GM12891 (cell line): ENCODE measurements at regions not wholly inside any gene's neighbourhood (a gene's known extent, or its start where the extent isn't known, plus 50 kb on each side); places are given as distances from the start of the nearest gene placed in this dataset.

Source experiments
- DNase-seq: peaks from one replicate; pipeline ENCODE4 v3.0.0; 2011; ENCODE audit warnings: low spot score; ENCODE audit not compliant: insufficient read length
- FAIRE-seq: peaks from 2 replicates; lab custom pipeline; 2011; peaks lifted over from hg19 to GRCh38; lab: Jason Lieb, UNC
- PAX5 ChIP-seq: IDR thresholded peaks from 2 replicates; pipeline ENCODE4 v1.6.1; 2011; ENCODE audit warnings: low read length, moderate library complexity, mild to moderate bottlenecking; ENCODE audit not compliant: insufficient read depth, severe bottlenecking
- POLR2A ChIP-seq: IDR thresholded peaks from 2 replicates; pipeline ENCODE4 v1.6.1; 2011; ENCODE audit warnings: low read depth, low read length, control low read depth
- POLR2AphosphoS5 ChIP-seq: IDR thresholded peaks from 2 replicates; pipeline ENCODE4 v1.6.1; 2011; ENCODE audit warnings: low read depth, low read length, control low read depth
- POU2F2 ChIP-seq: IDR thresholded peaks from 2 replicates; pipeline ENCODE4 v1.6.1; 2011; ENCODE audit warnings: low read depth, mild to moderate bottlenecking, control low read depth, low read length, moderate library complexity
- SPI1 ChIP-seq: IDR thresholded peaks from 2 replicates; pipeline ENCODE4 v1.6.1; 2011; ENCODE audit warnings: low read depth, low read length, control low read depth
- TAF1 ChIP-seq: IDR thresholded peaks from 2 replicates; pipeline ENCODE4 v1.6.1; 2011; ENCODE audit warnings: low read depth, low read length, control low read depth

GRCh38 chr13:34758628-34759027 lies 183.4 kb upstream of the NBEA start:
- DNase-seq (no peak), FAIRE-seq (no peak)
- TF ChIP-seq POU2F2 (no peak), POLR2AphosphoS5 (no peak), SPI1 (no peak), PAX5 (no peak), TAF1 (no peak), POLR2A (no peak)

GRCh38 chr13:34762312-34762711 lies 179.8 kb upstream of the NBEA start:
- DNase-seq (no peak), FAIRE-seq (no peak)
- TF ChIP-seq POLR2AphosphoS5 (no peak), POU2F2 (no peak), PAX5 (no peak), SPI1 (no peak), TAF1 (no peak), POLR2A (no peak)

- FAIRE-seq = no peak
Measured at GRCh38 chr13:34764246-34764645, 177.8 kb upstream of the NBEA start.

GRCh38 chr13:34765446-34766180 lies 176.5 kb upstream of the NBEA start:
- FAIRE-seq (no peak), DNase-seq (no peak)
- TF ChIP-seq POLR2A (no peak), PAX5 (no peak), SPI1 (no peak), POU2F2 (no peak)

More at GRCh38 chr13:34764246-34764645, 177.8 kb upstream of the NBEA start:
- TF ChIP-seq TAF1 (no peak), POU2F2 (no peak), POLR2AphosphoS5 (no peak), SPI1 (no peak), POLR2A (no peak), PAX5 (no peak)
- no peak for DNase-seq

DNA sequence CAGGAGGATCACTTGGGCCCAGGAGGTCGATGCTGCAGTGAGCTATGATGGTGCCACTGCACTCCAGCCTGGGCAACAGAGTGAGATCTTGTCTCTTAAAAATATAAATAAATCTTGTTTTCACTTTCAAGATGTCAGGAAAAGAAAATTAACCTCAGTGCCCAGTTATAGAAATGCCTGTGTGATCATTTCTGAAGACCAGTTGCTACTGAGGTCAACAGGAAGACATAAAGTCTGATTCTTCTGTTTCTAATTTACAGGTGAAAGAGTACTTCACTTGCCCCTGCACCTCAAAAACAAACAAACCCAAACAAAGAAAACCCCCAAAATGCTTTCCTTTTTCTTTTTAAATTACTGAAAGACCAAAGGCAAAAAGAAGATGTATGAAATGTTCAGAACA lies 174.3 kb upstream of the NBEA start:
- TF ChIP-seq POU2F2 (no peak), TAF1 (no peak), POLR2AphosphoS5 (no peak), PAX5 (no peak), SPI1 (no peak), POLR2A (no peak)
- DNase-seq (no peak), FAIRE-seq (no peak)

GRCh38 chr13:34772206-34772605 lies 169.9 kb upstream of the NBEA start:
- TF ChIP-seq SPI1 = no peak
- TF ChIP-seq POU2F2 = no peak
- no peak for TF ChIP-seq PAX5
- TF ChIP-seq POLR2A = no peak
- no peak for TF ChIP-seq TAF1
- no peak for TF ChIP-seq POLR2AphosphoS5
- DNase-seq (no peak), FAIRE-seq (no peak)

GRCh38 chr13:34772881-34773280 lies 169.2 kb upstream of the NBEA start:
- DNase-seq (no peak), FAIRE-seq (no peak)
- no peak for TF ChIP-seq PAX5
- TF ChIP-seq TAF1 = no peak
- TF ChIP-seq POLR2A = no peak
- no peak for TF ChIP-seq POLR2AphosphoS5

- TF ChIP-seq POU2F2 = no peak
- no peak for TF ChIP-seq POLR2AphosphoS5
- TF ChIP-seq TAF1 = no peak
- no peak for TF ChIP-seq SPI1
- no peak for TF ChIP-seq PAX5
- TF ChIP-seq POLR2A = no peak
- FAIRE-seq (no peak), DNase-seq (no peak)
Measured at GRCh38 chr13:34776390-34776981, 165.6 kb upstream of the NBEA start.

DNA sequence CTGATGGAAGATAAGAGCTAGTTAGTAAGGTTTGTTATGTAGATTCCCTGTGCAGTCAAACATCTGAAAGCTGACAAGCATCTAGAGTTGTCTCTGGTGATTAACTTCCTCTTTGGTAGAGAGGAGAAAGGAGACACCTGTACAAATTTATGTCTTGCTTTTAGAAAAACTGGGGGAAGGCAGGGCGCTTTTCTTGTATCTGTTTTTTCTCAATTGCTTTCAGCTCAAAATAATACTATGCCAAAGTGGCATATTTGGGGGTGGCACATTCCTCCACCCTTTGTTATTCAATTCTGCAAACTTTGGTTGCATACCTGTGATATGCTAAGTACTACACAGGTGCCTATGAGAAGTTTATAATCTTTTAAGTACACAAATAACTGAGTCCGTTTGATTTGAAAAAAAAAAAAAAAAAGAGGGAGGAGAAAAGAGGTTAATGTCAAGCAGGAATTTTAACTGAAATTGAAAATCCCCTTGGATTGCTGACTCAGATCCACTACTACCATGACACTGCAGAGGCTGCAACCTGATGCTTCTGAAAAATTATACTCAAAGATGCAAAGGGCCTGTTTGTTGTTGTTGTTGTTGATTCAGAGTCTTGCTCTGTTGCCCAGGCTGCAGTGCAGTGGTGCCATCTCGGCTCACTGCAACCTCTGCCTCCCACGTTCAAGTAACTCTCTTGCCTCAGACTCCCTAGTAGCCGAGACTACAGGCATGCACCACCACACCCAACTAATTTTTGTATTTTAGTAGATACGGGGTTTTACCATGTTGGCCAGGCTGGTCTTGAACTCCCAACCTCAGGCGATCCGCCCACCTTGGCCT lies 164.8 kb upstream of the NBEA start:
- DNase-seq (no peak), FAIRE-seq (no peak)

More for the DNA sequence above, 164.8 kb upstream of the NBEA start:
- TF ChIP-seq POLR2AphosphoS5 = no peak
- TF ChIP-seq TAF1 = no peak
- no peak for TF ChIP-seq SPI1
- no peak for TF ChIP-seq PAX5
- no peak for TF ChIP-seq POLR2A
- TF ChIP-seq POU2F2 = no peak
